GM12864 (cell line): ENCODE measurements at regions not wholly inside any gene's neighbourhood (a gene's known extent, or its start where the extent isn't known, plus 50 kb on each side); places are given as distances from the start of the nearest gene placed in this dataset.

Experiments
- DNase-seq: peaks from one replicate; pipeline ENCODE4 v3.0.0-alpha.2; 2011; ENCODE audit warnings: low read depth
- H3K4me3 ChIP-seq: 2 replicates; pipeline ENCODE4 v1.5.1; 2011; ENCODE audit warnings: mild to moderate bottlenecking, low read depth, low read length, control low read depth
- CTCF ChIP-seq: IDR thresholded peaks from 2 replicates; pipeline ENCODE4 v1.5.1; 2011; ENCODE audit warnings: low read depth, mild to moderate bottlenecking, moderate library complexity, low read length, control low read depth, inconsistent platforms; ENCODE audit errors: missing control alignments

GRCh38 chr16:6803176-6803575 lies 529.5 kb upstream of the RBFOX1 start:
- H3K4me3 ChIP-seq: no peak overlapping the region
- TF ChIP-seq CTCF: no peak

GRCh38 chr16:6797223-6797622 lies 535.4 kb upstream of the RBFOX1 start:
- no peak for TF ChIP-seq CTCF
- DNase-seq: no peak
- no peak overlapping the region for H3K4me3 ChIP-seq

More at GRCh38 chr16:6803176-6803575, 529.5 kb upstream of the RBFOX1 start:
- DNase-seq: no peak

GRCh38 chr16:6777624-6778023 lies 555.0 kb upstream of the RBFOX1 start:
- DNase-seq: no peak
- no peak for TF ChIP-seq CTCF
- no peak overlapping the region for H3K4me3 ChIP-seq

GRCh38 chr16:6775712-6776111 lies 556.9 kb upstream of the RBFOX1 start:
- no peak overlapping the region for H3K4me3 ChIP-seq
- no peak for DNase-seq
- TF ChIP-seq CTCF: no peak

- no peak for DNase-seq
- TF ChIP-seq CTCF: no peak
- H3K4me3 ChIP-seq: no peak overlapping the region
These were observed 560.7 kb upstream of the RBFOX1 start for GRCh38 chr16:6771956-6772355.

GRCh38 chr16:6753553-6753952 lies 579.1 kb upstream of the RBFOX1 start:
- no peak overlapping the region for H3K4me3 ChIP-seq
- DNase-seq: no peak
- TF ChIP-seq CTCF: no peak

- no peak for DNase-seq
- TF ChIP-seq CTCF: no peak
- no peak overlapping the region for H3K4me3 ChIP-seq
These were observed 581.5 kb upstream of the RBFOX1 start for GRCh38 chr16:6751191-6751590.
